ENCODE measurements at regions not wholly inside any gene's neighbourhood (a gene's known extent, or its start where the extent isn't known, plus 50 kb on each side); places are given as distances from the start of the nearest gene placed in this dataset.

DNA sequence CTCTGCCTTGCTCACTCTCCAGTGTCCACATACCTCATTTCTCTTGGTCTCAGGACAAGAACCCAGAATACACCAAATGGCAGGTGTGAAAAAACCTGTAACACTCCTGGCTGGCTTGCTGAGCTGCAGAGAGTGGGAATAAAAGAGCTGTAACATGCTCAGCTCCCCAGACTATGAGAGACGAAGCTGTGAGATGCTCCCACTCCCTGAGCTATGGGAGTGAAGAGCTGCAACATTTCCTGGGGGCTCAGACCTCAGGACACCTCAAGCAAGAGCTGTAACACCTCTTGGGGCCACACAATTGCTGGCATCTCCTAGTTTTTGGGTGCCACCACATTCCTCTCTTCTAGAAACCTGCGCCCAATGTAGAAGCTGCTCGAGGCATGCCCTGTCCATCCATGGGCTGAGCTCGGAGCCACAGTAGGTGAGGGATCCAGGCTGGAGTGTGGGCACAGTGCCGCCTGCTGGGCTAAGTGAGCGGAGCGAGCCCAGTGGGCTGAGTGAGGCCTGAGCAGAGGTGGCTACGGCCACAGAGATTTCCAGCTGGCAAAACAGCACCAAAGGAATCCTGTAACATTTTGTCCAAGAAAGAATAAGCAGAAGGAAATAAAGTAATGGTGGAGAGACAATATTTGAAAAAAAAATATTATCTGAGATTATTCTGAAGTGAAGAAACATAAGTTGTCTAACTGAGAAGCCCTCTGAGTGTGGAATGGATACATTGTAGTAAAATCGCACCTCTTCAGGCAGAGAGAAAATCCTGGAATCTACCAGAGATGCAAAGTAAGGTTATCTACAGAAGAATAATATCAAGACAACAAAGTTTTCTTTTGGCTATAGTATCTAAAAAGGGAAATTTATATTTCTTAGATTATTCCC lies 186.2 kb upstream of the PCDH9 start (continued):
- TF ChIP-seq ZNF592 (IDR thresholded peaks at IDR 0.05) = no peak

- intact Hi-C loops (cut with micrococcal nuclease; ENCODE audit: unreplicated experiment) (no loop called here), in situ Hi-C loops (cut with MboI) (no loop called here)
- BruUV-seq (replicated peaks) = no TSS peak
- ChIA-PET CTCF (no interaction called here), RAD21 (ENCODE audit: unreplicated experiment) (interaction anchor here (0.6 kb wide), 1 partner anchor 141 kb away, joined by 3 read pairs; no protein-coding TSS in a partner anchor), SMC1A (ENCODE audit: uncharacterized antibody, unreplicated experiment) (no interaction called here), POLR2A (no interaction called here)
- H3K4me1 ChIP-seq (ENCODE audit: control insufficient read depth, insufficient read depth, low read length) = no peaks in the 10 kb centered on the region
- no peak overlapping the region for H3K27ac ChIP-seq (ENCODE audit: control insufficient read depth, insufficient read depth)
- TF ChIP-seq TAF1 (IDR thresholded peaks at IDR 0.05; ENCODE audit: borderline replicate concordance, low read depth, low read length) (no peak), ZBED1 (IDR thresholded peaks at IDR 0.05; ENCODE audit: borderline replicate concordance) (no peak), ZBTB40 (IDR thresholded peaks at IDR 0.05; ENCODE audit: borderline replicate concordance) (no peak), TARDBP (IDR thresholded peaks at IDR 0.05; ENCODE audit: borderline replicate concordance) (no peak), TCF12 (IDR thresholded peaks at IDR 0.05; ENCODE audit: low read depth, low read length) (no peak), BHLHE40 (IDR thresholded peaks at IDR 0.05; ENCODE audit: borderline replicate concordance in 1 of 2, low read depth in 2 of 2, low read length in 1 of 2) (no peak), DPF2 (IDR thresholded peaks at IDR 0.05) (no peak), ZSCAN29 (IDR thresholded peaks at IDR 0.05) (no peak), MTA3 (IDR thresholded peaks at IDR 0.05; ENCODE audit: borderline replicate concordance, low read length) (no peak), RBBP5 (conservative IDR thresholded peaks at IDR 0.05) (no peak)
- DNase-seq (ENCODE audit: low read depth, low spot score) (no peak), FAIRE-seq (no peak), ATAC-seq (no peak)
- no peaks in the 10 kb centered on the region for H3K9me3 ChIP-seq (replicated peaks; ENCODE audit: control insufficient read depth, insufficient read depth, low read length)
- no peak overlapping the region for H3K9ac ChIP-seq (ENCODE audit: control insufficient read depth, insufficient read depth, low read length)
- 0% methylated on average over 1 of the region's 1 CpG for WGBS (ENCODE audit: insufficient coverage, insufficient replicate concordance, low lambda C conversion rate, missing lambda C conversion rate)
- H3K36me3 ChIP-seq (ENCODE audit: control insufficient read depth in 2 of 2, insufficient read depth in 2 of 2, low read length in 1 of 2) = no peaks in the 10 kb centered on the region
- no peak overlapping the region for H3K4me3 ChIP-seq
- H2AFZ ChIP-seq (ENCODE audit: control insufficient read depth, low read depth, low read length) = no peak overlapping the region
- no peak overlapping the region for H3K4me2 ChIP-seq (ENCODE audit: control insufficient read depth, insufficient read depth)
- H3K79me2 ChIP-seq (ENCODE audit: control insufficient read depth, insufficient read depth, low read length) = no peaks in the 10 kb centered on the region
- H3K27me3 ChIP-seq (replicated peaks in 1 of 2; ENCODE audit: control insufficient read depth in 2 of 2, insufficient read depth in 2 of 2, low read length in 1 of 2) = no peaks in the 10 kb centered on the region
- H4K20me1 ChIP-seq (ENCODE audit: control insufficient read depth, insufficient read depth) = no peaks in the 10 kb centered on the region
Observed at GRCh38 chr13:67410645-67411044, 180.5 kb upstream of the PCDH9 start.
